Ovary (tissue), 3 donors: ENCODE measurements at regions not wholly inside any gene's neighbourhood (a gene's known extent, or its start where the extent isn't known, plus 50 kb on each side); places are given as distances from the start of the nearest gene placed in this dataset.

Source experiments
- CTCF ChIP-seq, 3 donors: fragments of 450-650 bp in 2 of 3; fragments of 200-600 bp in 1 of 3; IDR thresholded peaks; one replicate each; pipeline versions ENCODE4 v1.5.1 to v1.8.0; 2016 to 2022; ENCODE audit warnings: antibody characterized with exemption in 3 of 3, mild to moderate bottlenecking in 1 of 3
- EP300 ChIP-seq: sonication (generic); formaldehyde crosslinking; IDR thresholded peaks from one replicate; pipeline ENCODE4 v1.6.1; 2017; ENCODE audit warnings: antibody characterized with exemption
- POLR2A ChIP-seq: fragments of 450-650 bp; IDR thresholded peaks from one replicate; pipeline ENCODE4 v1.6.1; 2017; ENCODE audit warnings: antibody characterized with exemption, mild to moderate bottlenecking, moderate library complexity
- donor health status: DM: no; HTN: no; CAD: no.

GRCh38 chr5:167750586-167750985 lies 540.9 kb upstream of the WWC1 start:
- TF ChIP-seq CTCF (IDR thresholded peaks at IDR 0.05) (no peak), POLR2A (no peak), EP300 (no peak)
